ENCODE measurements at regions not wholly inside any gene's neighbourhood (a gene's known extent, or its start where the extent isn't known, plus 50 kb on each side); places are given as distances from the start of the nearest gene placed in this dataset.

- DNase-seq (ENCODE audit: low read depth): no peak
- Histone ChIP-seq H3K27me3 (ENCODE audit: control insufficient read depth, insufficient read depth, low read length) (no peaks in the 10 kb centered on the region), H3K36me3 (ENCODE audit: control insufficient read depth, insufficient read depth, low read length) (no peaks in the 10 kb centered on the region), H3K4me3 (ENCODE audit: low read depth, low read length) (no peak overlapping the region)
- POLR2A ChIA-PET: no interaction called here
- TF ChIP-seq, protein P1, sequence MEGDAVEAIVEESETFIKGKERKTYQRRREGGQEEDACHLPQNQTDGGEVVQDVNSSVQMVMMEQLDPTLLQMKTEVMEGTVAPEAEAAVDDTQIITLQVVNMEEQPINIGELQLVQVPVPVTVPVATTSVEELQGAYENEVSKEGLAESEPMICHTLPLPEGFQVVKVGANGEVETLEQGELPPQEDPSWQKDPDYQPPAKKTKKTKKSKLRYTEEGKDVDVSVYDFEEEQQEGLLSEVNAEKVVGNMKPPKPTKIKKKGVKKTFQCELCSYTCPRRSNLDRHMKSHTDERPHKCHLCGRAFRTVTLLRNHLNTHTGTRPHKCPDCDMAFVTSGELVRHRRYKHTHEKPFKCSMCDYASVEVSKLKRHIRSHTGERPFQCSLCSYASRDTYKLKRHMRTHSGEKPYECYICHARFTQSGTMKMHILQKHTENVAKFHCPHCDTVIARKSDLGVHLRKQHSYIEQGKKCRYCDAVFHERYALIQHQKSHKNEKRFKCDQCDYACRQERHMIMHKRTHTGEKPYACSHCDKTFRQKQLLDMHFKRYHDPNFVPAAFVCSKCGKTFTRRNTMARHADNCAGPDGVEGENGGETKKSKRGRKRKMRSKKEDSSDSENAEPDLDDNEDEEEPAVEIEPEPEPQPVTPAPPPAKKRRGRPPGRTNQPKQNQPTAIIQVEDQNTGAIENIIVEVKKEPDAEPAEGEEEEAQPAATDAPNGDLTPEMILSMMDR (IDR thresholded peaks at IDR 0.05; ENCODE audit: insufficient read depth, low read depth, low read length): no peak
- CTCF ChIA-PET: no interaction called here
Measured at GRCh38 chr9:103530934-103531333, 535.8 kb downstream of the CYLC2 start.

- no peak for DNase-seq (ENCODE audit: low read depth)
- ChIA-PET CTCF (no interaction called here), POLR2A (no interaction called here)
- Histone ChIP-seq H3K36me3 (ENCODE audit: control insufficient read depth, insufficient read depth, low read length) (no peaks in the 10 kb centered on the region), H3K27me3 (ENCODE audit: control insufficient read depth, insufficient read depth, low read length) (no peaks in the 10 kb centered on the region), H3K4me3 (ENCODE audit: low read depth, low read length) (no peak overlapping the region)
- TF ChIP-seq, protein P1 (IDR thresholded peaks at IDR 0.05; ENCODE audit: insufficient read depth, low read depth, low read length): no peak
Measured at GRCh38 chr9:103533318-103533717, 538.2 kb downstream of the CYLC2 start.

DNA sequence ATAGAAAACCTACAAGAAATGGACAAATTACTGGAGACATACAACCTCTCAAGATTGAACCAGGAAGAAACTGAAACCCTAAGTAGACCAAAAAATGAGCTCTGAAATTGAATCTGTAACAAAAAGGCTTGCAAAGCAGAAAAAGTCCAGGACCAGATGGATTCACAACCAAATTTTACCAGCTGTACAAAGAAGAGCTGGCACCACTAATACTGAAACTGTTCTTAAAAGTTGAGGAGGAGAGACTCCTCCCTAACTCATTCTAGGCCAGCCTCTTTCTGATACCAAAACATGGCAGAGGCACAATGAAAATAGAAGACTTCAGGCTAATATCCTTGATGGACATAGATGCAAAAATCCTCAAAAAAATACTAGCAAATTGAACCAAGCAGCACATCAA, 542.3 kb downstream of the CYLC2 start:
- Histone ChIP-seq H3K36me3 (ENCODE audit: control insufficient read depth, insufficient read depth, low read length) (no peaks in the 10 kb centered on the region), H3K4me3 (ENCODE audit: low read depth, low read length) (no peak overlapping the region), H3K27me3 (ENCODE audit: control insufficient read depth, insufficient read depth, low read length) (no peaks in the 10 kb centered on the region)
- no peak for DNase-seq (ENCODE audit: low read depth)
- ChIA-PET POLR2A (no interaction called here), CTCF (no interaction called here)
- TF ChIP-seq, protein P1 (IDR thresholded peaks at IDR 0.05; ENCODE audit: insufficient read depth, low read depth, low read length): no peak

DNA sequence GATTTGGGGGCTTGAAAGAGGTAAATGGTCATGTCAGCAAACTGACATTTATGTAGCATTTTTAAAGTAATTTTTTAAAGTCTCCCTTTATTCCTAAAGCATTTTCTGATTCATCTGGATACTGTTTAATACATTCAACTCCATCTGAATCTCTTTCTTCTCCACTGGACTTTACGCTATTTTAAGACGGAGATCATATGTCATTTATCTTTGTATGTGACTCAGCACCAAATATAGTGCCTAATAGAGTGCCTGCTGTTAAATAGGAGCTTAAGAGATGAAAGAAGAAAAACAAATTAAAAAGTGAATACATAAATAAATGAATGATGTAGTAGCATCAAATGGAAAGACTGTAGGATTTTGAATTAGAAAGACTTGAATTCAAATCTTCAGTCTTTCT, 548.8 kb upstream of the SMC2 start:
- POLR2A ChIA-PET: no interaction called here
- no peak for DNase-seq (ENCODE audit: low read depth)
- no peaks in the 10 kb centered on the region for H3K36me3 ChIP-seq (ENCODE audit: control insufficient read depth, insufficient read depth, low read length)
- no peaks in the 10 kb centered on the region for H3K27me3 ChIP-seq (ENCODE audit: control insufficient read depth, insufficient read depth, low read length)
- H3K4me3 ChIP-seq (ENCODE audit: low read depth, low read length): no peak overlapping the region
- TF ChIP-seq, protein P1 (IDR thresholded peaks at IDR 0.05; ENCODE audit: insufficient read depth, low read depth, low read length): no peak
- CTCF ChIA-PET: no interaction called here

GRCh38 chr9:103552712-103553111, 541.4 kb upstream of the SMC2 start:
- H3K4me3 ChIP-seq (ENCODE audit: low read depth, low read length): no peak overlapping the region
- TF ChIP-seq, protein P1 (IDR thresholded peaks at IDR 0.05; ENCODE audit: insufficient read depth, low read depth, low read length): no peak
- DNase-seq (ENCODE audit: low read depth): no peak
- no peaks in the 10 kb centered on the region for H3K36me3 ChIP-seq (ENCODE audit: control insufficient read depth, insufficient read depth, low read length)
- ChIA-PET POLR2A (no interaction called here), CTCF (no interaction called here)
- H3K27me3 ChIP-seq (ENCODE audit: control insufficient read depth, insufficient read depth, low read length): no peaks in the 10 kb centered on the region
